MM.1S (cell line): ENCODE measurements at regions not wholly inside any gene's neighbourhood (a gene's known extent, or its start where the extent isn't known, plus 50 kb on each side); places are given as distances from the start of the nearest gene placed in this dataset.

ENCODE experiments used
- DNase-seq: peaks from one replicate; pipeline ENCODE4 v3.0.0-alpha.2; 2015
- H2AFZ ChIP-seq: fragments of 300-600 bp; sonication (generic); 2 replicates; pipeline ENCODE4 v1.6.0; 2016; ENCODE audit warnings: antibody characterized with exemption, low read length
- H3F3A ChIP-seq: fragments of 300-600 bp; sonication (generic); 2 replicates; pipeline ENCODE4 v1.6.1; 2016; ENCODE audit warnings: mild to moderate bottlenecking, antibody characterized with exemption, low read length, moderate library complexity, mixed read lengths; ENCODE audit not compliant: insufficient read depth
- H3K27ac ChIP-seq: fragments of 300-600 bp; sonication (generic); 2 replicates; pipeline ENCODE4 v1.5.1; 2016; ENCODE audit warnings: mild to moderate bottlenecking, low read length
- H3K27me3 ChIP-seq: fragments of 300-600 bp; sonication (generic); replicated peaks from 2 replicates; pipeline ENCODE4 v1.6.0; 2016; ENCODE audit warnings: low read length; ENCODE audit not compliant: insufficient read depth
- H3K36me3 ChIP-seq: fragments of 300-600 bp; sonication (generic); replicated peaks from 2 replicates; pipeline ENCODE4 v1.6.1; 2016; ENCODE audit warnings: mild to moderate bottlenecking, low read length, mixed read lengths; ENCODE audit not compliant: insufficient read depth
- H3K4me1 ChIP-seq: fragments of 300-600 bp; sonication (generic); 2 replicates; pipeline ENCODE4 v1.6.1; 2016; ENCODE audit warnings: low read length, mixed read lengths
- H3K4me2 ChIP-seq: fragments of 300-600 bp; sonication (generic); 2 replicates; pipeline ENCODE4 v1.6.0; 2016; ENCODE audit warnings: low read depth, low read length
- H3K4me3 ChIP-seq: fragments of 300-600 bp; sonication (generic); 2 replicates; pipeline ENCODE4 v1.5.1; 2016; ENCODE audit warnings: low read length, mixed read lengths
- H3K79me2 ChIP-seq: fragments of 300-600 bp; sonication (generic); 2 replicates; pipeline ENCODE4 v1.6.1; 2016; ENCODE audit warnings: mixed run types, low read length, mixed read lengths
- H3K9ac ChIP-seq: fragments of 300-600 bp; sonication (generic); 2 replicates; pipeline ENCODE4 v1.6.1; 2016; ENCODE audit warnings: low read length, mixed read lengths
- H3K9me2 ChIP-seq: fragments of 300-600 bp; sonication (generic); replicated peaks from 2 replicates; pipeline ENCODE4 v1.6.1; 2016; ENCODE audit warnings: mild to moderate bottlenecking, low read length, mixed read lengths; ENCODE audit not compliant: insufficient read depth
- H3K9me3 ChIP-seq: fragments of 300-600 bp; sonication (generic); replicated peaks from 2 replicates; pipeline ENCODE4 v1.6.1; 2016; ENCODE audit warnings: mild to moderate bottlenecking, low read length, mixed read lengths; ENCODE audit not compliant: insufficient read depth
- H4K20me1 ChIP-seq: fragments of 300-600 bp; sonication (generic); 2 replicates; pipeline ENCODE4 v1.6.1; 2016; ENCODE audit warnings: mild to moderate bottlenecking, low read length, moderate library complexity, mixed read lengths; ENCODE audit not compliant: insufficient read depth
- CTCF ChIP-seq: fragments of 300-600 bp; sonication (generic); IDR thresholded peaks from 2 replicates; pipeline ENCODE4 v1.5.1; 2016; ENCODE audit warnings: antibody characterized with exemption, low read length, mixed read lengths
- EZH2 ChIP-seq: fragments of 300-600 bp; sonication (generic); optimal IDR thresholded peaks from 2 replicates; pipeline ENCODE3; 2017; ENCODE audit warnings: low read depth, mild to moderate bottlenecking, antibody characterized with exemption, low read length, mixed read lengths
- EZH2phosphoT487 ChIP-seq: fragments of 300-600 bp; sonication (generic); IDR thresholded peaks from 2 replicates; pipeline ENCODE4 v1.6.1; 2018; ENCODE audit warnings: antibody characterized with exemption, low read length

GRCh38 chr2:33848486-33848885 lies 249.4 kb upstream of the FAM98A start:
- Histone ChIP-seq H3K36me3 (no peaks in the 10 kb centered on the region), H3K4me2 (no peak overlapping the region), H3K4me3 (no peak overlapping the region), H3K27ac (no peak overlapping the region), H4K20me1 (no peaks in the 10 kb centered on the region), H3K4me1 (no peaks in the 10 kb centered on the region), H3K9ac (no peak overlapping the region), H3K9me2 (no peaks in the 10 kb centered on the region), H2AFZ (no peak overlapping the region), H3K79me2 (no peaks in the 10 kb centered on the region), H3F3A (no peaks in the 10 kb centered on the region), H3K9me3 (no peaks in the 10 kb centered on the region), H3K27me3 (no peaks in the 10 kb centered on the region)
- TF ChIP-seq EZH2phosphoT487 (no peak), EZH2 (no peak)
- no peak for DNase-seq

GRCh38 chr2:33839791-33840190 lies 240.7 kb upstream of the FAM98A start:
- Histone ChIP-seq H3K79me2 (no peaks in the 10 kb centered on the region), H3K27me3 (no peaks in the 10 kb centered on the region), H3K27ac (no peak overlapping the region), H3K36me3 (no peaks in the 10 kb centered on the region), H3K4me2 (no peak overlapping the region), H2AFZ (no peak overlapping the region), H3K4me1 (no peaks in the 10 kb centered on the region), H3K4me3 (no peak overlapping the region), H3K9me2 (no peaks in the 10 kb centered on the region), H3K9me3 (no peaks in the 10 kb centered on the region), H3F3A (no peaks in the 10 kb centered on the region), H3K9ac (no peak overlapping the region), H4K20me1 (no peaks in the 10 kb centered on the region)
- no peak for TF ChIP-seq EZH2
- no peak for TF ChIP-seq CTCF
- no peak for TF ChIP-seq EZH2phosphoT487
- no peak for DNase-seq

GRCh38 chr2:33836628-33837027 lies 237.5 kb upstream of the FAM98A start:
- Histone ChIP-seq H3K27ac (no peak overlapping the region), H3K36me3 (no peaks in the 10 kb centered on the region)

More at GRCh38 chr2:33836628-33837027, 237.5 kb upstream of the FAM98A start:
- Histone ChIP-seq H3K4me3 (no peak overlapping the region), H2AFZ (no peak overlapping the region), H3K9me3 (no peaks in the 10 kb centered on the region), H3K27me3 (no peaks in the 10 kb centered on the region), H3K4me2 (no peak overlapping the region), H3F3A (no peaks in the 10 kb centered on the region), H3K9ac (no peak overlapping the region), H4K20me1 (no peaks in the 10 kb centered on the region), H3K9me2 (no peaks in the 10 kb centered on the region), H3K4me1 (no peaks in the 10 kb centered on the region), H3K79me2 (no peaks in the 10 kb centered on the region)
- TF ChIP-seq CTCF (no peak), EZH2phosphoT487 (no peak), EZH2 (no peak)
- DNase-seq, result no peak
